Astrocyte of the cerebellum (primary cell): ENCODE measurements at regions not wholly inside any gene's neighbourhood (a gene's known extent, or its start where the extent isn't known, plus 50 kb on each side); places are given as distances from the start of the nearest gene placed in this dataset.

Source experiments
- DNase-seq: peaks from one replicate; pipeline ENCODE4 v3.0.0-alpha.2; 2011; ENCODE audit warnings: low read depth
- H3K4me3 ChIP-seq: 2 replicates; pipeline ENCODE4 v1.5.1; 2011; ENCODE audit warnings: mild to moderate bottlenecking, low read depth, low read length, moderate library complexity
- in situ Hi-C: cut with HindIII; loops from 2 replicates; pipeline ENCODE4 v1.10.0; 2017; ENCODE audit warnings: low sequenced_read_pairs
- TF ChIP-seq, protein P1 (sequence below): IDR thresholded peaks from 2 replicates; pipeline ENCODE4 v1.5.1; 2012; ENCODE audit warnings: low read length, low read depth, moderate library complexity, mild to moderate bottlenecking; ENCODE audit errors: missing control alignments

GRCh38 chr2:56801214-56801613 lies 617.4 kb downstream of the CCDC85A start:
- TF ChIP-seq, protein P1, sequence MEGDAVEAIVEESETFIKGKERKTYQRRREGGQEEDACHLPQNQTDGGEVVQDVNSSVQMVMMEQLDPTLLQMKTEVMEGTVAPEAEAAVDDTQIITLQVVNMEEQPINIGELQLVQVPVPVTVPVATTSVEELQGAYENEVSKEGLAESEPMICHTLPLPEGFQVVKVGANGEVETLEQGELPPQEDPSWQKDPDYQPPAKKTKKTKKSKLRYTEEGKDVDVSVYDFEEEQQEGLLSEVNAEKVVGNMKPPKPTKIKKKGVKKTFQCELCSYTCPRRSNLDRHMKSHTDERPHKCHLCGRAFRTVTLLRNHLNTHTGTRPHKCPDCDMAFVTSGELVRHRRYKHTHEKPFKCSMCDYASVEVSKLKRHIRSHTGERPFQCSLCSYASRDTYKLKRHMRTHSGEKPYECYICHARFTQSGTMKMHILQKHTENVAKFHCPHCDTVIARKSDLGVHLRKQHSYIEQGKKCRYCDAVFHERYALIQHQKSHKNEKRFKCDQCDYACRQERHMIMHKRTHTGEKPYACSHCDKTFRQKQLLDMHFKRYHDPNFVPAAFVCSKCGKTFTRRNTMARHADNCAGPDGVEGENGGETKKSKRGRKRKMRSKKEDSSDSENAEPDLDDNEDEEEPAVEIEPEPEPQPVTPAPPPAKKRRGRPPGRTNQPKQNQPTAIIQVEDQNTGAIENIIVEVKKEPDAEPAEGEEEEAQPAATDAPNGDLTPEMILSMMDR = no peak
- no peak overlapping the region for H3K4me3 ChIP-seq
- no peak for DNase-seq
- in situ Hi-C loops = no loop called here

- in situ Hi-C loops = no loop called here
- no peak overlapping the region for H3K4me3 ChIP-seq
- TF ChIP-seq, protein P1 = no peak
- no peak for DNase-seq
Measured at GRCh38 chr2:56801770-56802169, 618.0 kb downstream of the CCDC85A start.

GRCh38 chr2:56803596-56803995 lies 619.8 kb downstream of the CCDC85A start:
- TF ChIP-seq, protein P1 = no peak
- in situ Hi-C loops = no loop called here
- H3K4me3 ChIP-seq = no peak overlapping the region
- no peak for DNase-seq

DNA sequence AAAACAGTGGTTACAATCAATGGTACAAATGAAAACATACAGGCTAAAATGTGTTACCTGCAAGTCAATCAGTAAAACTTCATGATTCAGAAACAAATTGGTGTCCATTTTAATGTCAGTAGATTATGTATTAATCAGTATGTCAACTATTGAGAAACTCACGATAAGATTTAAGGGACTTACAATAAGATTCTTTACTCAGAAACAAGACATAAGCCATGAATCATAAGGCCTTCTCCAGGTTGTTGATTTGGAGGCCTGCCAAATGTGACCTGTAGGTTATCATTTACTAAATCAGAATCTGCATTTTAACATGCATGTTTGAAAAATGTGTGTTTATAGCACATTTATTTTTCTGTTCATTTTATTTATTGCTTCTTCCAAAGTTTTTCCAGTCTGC lies 623.1 kb downstream of the CCDC85A start:
- no peak for DNase-seq
- no peak overlapping the region for H3K4me3 ChIP-seq
- TF ChIP-seq, protein P1 = no peak
- in situ Hi-C loops = no loop called here

- in situ Hi-C loops = no loop called here
- H3K4me3 ChIP-seq = no peak overlapping the region
- DNase-seq = no peak
- TF ChIP-seq, protein P1 = no peak
Measured at GRCh38 chr2:56807861-56808260, 624.1 kb downstream of the CCDC85A start.

DNA sequence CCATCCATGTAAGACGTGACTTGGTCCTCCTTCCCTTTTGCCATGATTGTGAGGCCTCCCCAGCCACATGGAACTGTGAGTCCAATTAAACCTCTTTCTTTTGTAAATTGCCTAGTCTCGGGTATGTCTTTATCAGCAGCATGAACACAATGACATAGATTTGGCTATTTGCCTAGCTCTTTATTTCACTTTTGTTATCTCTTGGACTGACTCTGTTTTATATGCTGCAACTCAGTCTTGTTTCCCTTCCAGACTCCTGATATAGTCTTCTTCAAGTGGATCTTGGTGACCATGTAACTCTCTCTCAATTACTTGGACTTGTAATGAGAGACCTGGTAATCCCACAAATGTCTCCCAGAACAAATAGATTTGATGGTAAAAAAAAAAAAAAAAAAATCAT lies 627.6 kb downstream of the CCDC85A start:
- TF ChIP-seq, protein P1 = no peak
- no peak for DNase-seq
- in situ Hi-C loops = no loop called here
- no peak overlapping the region for H3K4me3 ChIP-seq

- no peak for DNase-seq
- TF ChIP-seq, protein P1 = no peak
- in situ Hi-C loops = no loop called here
- H3K4me3 ChIP-seq = no peak overlapping the region
Measured at GRCh38 chr2:56812432-56812831, 628.6 kb downstream of the CCDC85A start.
